HL-60 (cell line): ENCODE measurements at regions not wholly inside any gene's neighbourhood (a gene's known extent, or its start where the extent isn't known, plus 50 kb on each side); places are given as distances from the start of the nearest gene placed in this dataset.

Experiments used
- CTCF ChIP-seq: IDR thresholded peaks from one replicate; pipeline ENCODE4 v1.5.1; 2011; ENCODE audit warnings: low read length, control low read depth, inconsistent platforms; ENCODE audit not compliant: insufficient read depth
- GABPA ChIP-seq: IDR thresholded peaks from 2 replicates; pipeline ENCODE4 v1.6.1; 2012; ENCODE audit warnings: low read depth
- POLR2AphosphoS5 ChIP-seq: IDR thresholded peaks from 2 replicates; pipeline ENCODE4 v1.6.1; 2012; ENCODE audit warnings: low read depth
- REST ChIP-seq: IDR thresholded peaks from 2 replicates; pipeline ENCODE4 v1.6.1; 2012; ENCODE audit warnings: low read depth; ENCODE audit not compliant: insufficient replicate concordance

GRCh38 chr15:72991026-72991425 is 61.2 kb upstream of the NEO1 start:
- TF ChIP-seq REST = no peak
- no peak for TF ChIP-seq CTCF
- no peak for TF ChIP-seq GABPA
- TF ChIP-seq POLR2AphosphoS5 = no peak
